ENCODE measurements at regions not wholly inside any gene's neighbourhood (a gene's known extent, or its start where the extent isn't known, plus 50 kb on each side); places are given as distances from the start of the nearest gene placed in this dataset.

GRCh38 chr20:51886341-51886740 lies 84.0 kb upstream of the SALL4 start:
- 74% methylated on average over 2 of the region's 2 CpGs for WGBS
- intact Hi-C loops (cut with DNase I) = no loop called here
- no peaks in the 10 kb centered on the region for H3K27me3 ChIP-seq (replicated peaks; ENCODE audit: insufficient read depth)
- no peaks in the 10 kb centered on the region for H3K4me1 ChIP-seq (replicated peaks)
- H3K9me3 ChIP-seq = no peaks in the 10 kb centered on the region
- no peaks in the 10 kb centered on the region for H3K36me3 ChIP-seq
- TF ChIP-seq POLR2A (IDR thresholded peaks at IDR 0.05) = no peak
- no peak for TF ChIP-seq POLR2AphosphoS5 (IDR thresholded peaks at IDR 0.05)
- no peak for TF ChIP-seq CTCF (IDR thresholded peaks at IDR 0.05)
- H3K4me3 ChIP-seq = no peak overlapping the region
- H3K27ac ChIP-seq = no peak overlapping the region
- no peak for DNase-seq (ENCODE audit: low spot score)

GRCh38 chr20:51884561-51884960 lies 82.2 kb upstream of the SALL4 start:
- H3K4me1 ChIP-seq (replicated peaks) = no peaks in the 10 kb centered on the region
- H3K27ac ChIP-seq = no peak overlapping the region
- no peaks in the 10 kb centered on the region for H3K9me3 ChIP-seq
- H3K27me3 ChIP-seq (replicated peaks; ENCODE audit: insufficient read depth) = no peaks in the 10 kb centered on the region
- H3K36me3 ChIP-seq = no peaks in the 10 kb centered on the region
- TF ChIP-seq POLR2AphosphoS5 (IDR thresholded peaks at IDR 0.05) = no peak
- TF ChIP-seq CTCF (IDR thresholded peaks at IDR 0.05) = no peak
- TF ChIP-seq POLR2A (IDR thresholded peaks at IDR 0.05) = no peak
- intact Hi-C loops (cut with DNase I) = no loop called here
- H3K4me3 ChIP-seq = no peak overlapping the region
- WGBS = 83% methylated on average over 5 of the region's 5 CpGs
- no peak for DNase-seq (ENCODE audit: low spot score)

- intact Hi-C loops (cut with DNase I) = no loop called here
- no peak for DNase-seq (ENCODE audit: low spot score)
- H3K36me3 ChIP-seq = no peaks in the 10 kb centered on the region
- no peaks in the 10 kb centered on the region for H3K27me3 ChIP-seq (replicated peaks; ENCODE audit: insufficient read depth)
- no peaks in the 10 kb centered on the region for H3K9me3 ChIP-seq
- no peak for TF ChIP-seq POLR2AphosphoS5 (IDR thresholded peaks at IDR 0.05)
- no peak for TF ChIP-seq POLR2A (IDR thresholded peaks at IDR 0.05)
- TF ChIP-seq CTCF (IDR thresholded peaks at IDR 0.05) = no peak
- H3K4me1 ChIP-seq (replicated peaks) = no peaks in the 10 kb centered on the region
- WGBS = 85% methylated on average over 4 of the region's 4 CpGs
- no peak overlapping the region for H3K27ac ChIP-seq
- no peak overlapping the region for H3K4me3 ChIP-seq
Observed at GRCh38 chr20:51880188-51880587, 77.9 kb upstream of the SALL4 start.

- intact Hi-C loops (cut with DNase I) = no loop called here
- WGBS = 37% methylated on average over 8 of the region's 8 CpGs
- Histone ChIP-seq H3K4me3 (no peak overlapping the region), H3K27me3 (replicated peaks; ENCODE audit: insufficient read depth) (no peaks in the 10 kb centered on the region), H3K36me3 (no peaks in the 10 kb centered on the region), H3K4me1 (replicated peaks) (no peaks in the 10 kb centered on the region), H3K27ac (no peak overlapping the region), H3K9me3 (no peaks in the 10 kb centered on the region)
- TF ChIP-seq CTCF (IDR thresholded peaks at IDR 0.05) = no peak
- DNase-seq (ENCODE audit: low spot score) = no peak
Observed at GRCh38 chr20:51876313-51876940, 74.1 kb upstream of the SALL4 start.

- Histone ChIP-seq H3K36me3 (no peaks in the 10 kb centered on the region), H3K27me3 (replicated peaks; ENCODE audit: insufficient read depth) (no peaks in the 10 kb centered on the region), H3K4me1 (replicated peaks) (no peaks in the 10 kb centered on the region), H3K27ac (no peak overlapping the region), H3K9me3 (no peaks in the 10 kb centered on the region), H3K4me3 (no peak overlapping the region)
- no peak for DNase-seq (ENCODE audit: low spot score)
- 18% methylated on average over 4 of the region's 4 CpGs for WGBS
- intact Hi-C loops (cut with DNase I) = no loop called here
- no peak for TF ChIP-seq POLR2AphosphoS5 (IDR thresholded peaks at IDR 0.05)
- no peak for TF ChIP-seq POLR2A (IDR thresholded peaks at IDR 0.05)
- TF ChIP-seq CTCF (IDR thresholded peaks at IDR 0.05) = no peak
Observed at GRCh38 chr20:51873652-51874051, 71.3 kb upstream of the SALL4 start.
